Hepatocyte (in vitro differentiated cells): ENCODE measurements at regions not wholly inside any gene's neighbourhood (a gene's known extent, or its start where the extent isn't known, plus 50 kb on each side); places are given as distances from the start of the nearest gene placed in this dataset.

ENCODE experiments used
- DNase-seq: peaks from one replicate; pipeline ENCODE4 v3.0.0-alpha.2; 2016; ENCODE audit warnings: low spot score
- H2AFZ ChIP-seq: fragments of 200-600 bp; sonication (generic); 2 replicates; pipeline ENCODE4 v1.6.0; 2016; ENCODE audit warnings: antibody characterized with exemption, mild to moderate bottlenecking
- H3K27ac ChIP-seq: fragments of 200-600 bp; sonication (generic); 2 replicates; pipeline ENCODE4 v1.5.1; 2016; ENCODE audit warnings: mild to moderate bottlenecking
- H3K27me3 ChIP-seq: fragments of 200-600 bp; sonication (generic); 2 replicates; pipeline ENCODE4 v1.6.1; 2016
- H3K36me3 ChIP-seq: fragments of 200-600 bp; sonication (generic); replicated peaks from 2 replicates; pipeline ENCODE4 v1.5.1; 2016; ENCODE audit warnings: low read depth; ENCODE audit not compliant: insufficient read depth
- H3K4me1 ChIP-seq: fragments of 200-600 bp; sonication (generic); 2 replicates; pipeline ENCODE4 v1.5.1; 2016; ENCODE audit warnings: mild to moderate bottlenecking, moderate library complexity; ENCODE audit not compliant: insufficient read depth
- H3K4me2 ChIP-seq: fragments of 200-600 bp; sonication (generic); 2 replicates; pipeline ENCODE4 v1.6.0; 2016
- H3K4me3 ChIP-seq: fragments of 200-600 bp; sonication (generic); 2 replicates; pipeline ENCODE4 v1.5.1; 2016; ENCODE audit warnings: mild to moderate bottlenecking
- H3K79me2 ChIP-seq: fragments of 200-600 bp; sonication (generic); 2 replicates; pipeline ENCODE4 v1.6.0; 2017; ENCODE audit warnings: mild to moderate bottlenecking
- H3K9me2 ChIP-seq: fragments of 200-600 bp; sonication (generic); replicated peaks from 2 replicates; pipeline ENCODE4 v1.6.0; 2017; ENCODE audit warnings: mild to moderate bottlenecking; ENCODE audit not compliant: insufficient read depth
- H3K9me3 ChIP-seq: fragments of 200-600 bp; sonication (generic); 2 replicates; pipeline ENCODE4 v1.5.1; 2016; ENCODE audit warnings: low read depth, mild to moderate bottlenecking
- H4K20me1 ChIP-seq: fragments of 200-600 bp; sonication (generic); 2 replicates; pipeline ENCODE4 v1.6.0; 2016; ENCODE audit warnings: mild to moderate bottlenecking; ENCODE audit not compliant: insufficient read depth, poor library complexity, severe bottlenecking
- EZH2 ChIP-seq: fragments of 200-600 bp; sonication (generic); IDR thresholded peaks from 2 replicates; pipeline ENCODE4 v1.6.1; 2016; ENCODE audit warnings: antibody characterized with exemption, mild to moderate bottlenecking, borderline replicate concordance
- EZH2phosphoT487 ChIP-seq: fragments of 200-600 bp; sonication (generic); IDR thresholded peaks from one replicate; pipeline ENCODE4 v1.6.1; 2018; ENCODE audit warnings: antibody characterized with exemption, mild to moderate bottlenecking, low read depth, moderate library complexity; ENCODE audit not compliant: unreplicated experiment, severe bottlenecking
- WGBS: methylation state at CpG from one replicate; pipeline ENCODE4 v1.1.6; 2016; ENCODE audit warnings: low lambda C conversion rate; ENCODE audit errors: missing lambda C conversion rate; 5-methylcytosine and 5-hydroxymethylcytosine counted together
- TF ChIP-seq, protein P1 (sequence below): fragments of 200-600 bp; sonication (generic); IDR thresholded peaks from 2 replicates; pipeline ENCODE4 v1.5.1; 2016; ENCODE audit warnings: antibody characterized with exemption, mild to moderate bottlenecking; ENCODE audit not compliant: poor library complexity

- WGBS, result 83% methylated on average over 5 of the region's 5 CpGs
- Histone ChIP-seq H3K4me2 (no peak overlapping the region), H3K36me3 (no peaks in the 10 kb centered on the region), H2AFZ (no peak overlapping the region), H3K4me1 (no peaks in the 10 kb centered on the region), H3K79me2 (no peaks in the 10 kb centered on the region), H3K4me3 (no peak overlapping the region), H3K9me3 (no peaks in the 10 kb centered on the region), H4K20me1 (no peaks in the 10 kb centered on the region), H3K27me3 (no peaks in the 10 kb centered on the region), H3K9me2 (no peaks in the 10 kb centered on the region), H3K27ac (no peak overlapping the region)
- no peak for DNase-seq
- TF ChIP-seq EZH2 (no peak), EZH2phosphoT487 (no peak)
- TF ChIP-seq, protein P1, sequence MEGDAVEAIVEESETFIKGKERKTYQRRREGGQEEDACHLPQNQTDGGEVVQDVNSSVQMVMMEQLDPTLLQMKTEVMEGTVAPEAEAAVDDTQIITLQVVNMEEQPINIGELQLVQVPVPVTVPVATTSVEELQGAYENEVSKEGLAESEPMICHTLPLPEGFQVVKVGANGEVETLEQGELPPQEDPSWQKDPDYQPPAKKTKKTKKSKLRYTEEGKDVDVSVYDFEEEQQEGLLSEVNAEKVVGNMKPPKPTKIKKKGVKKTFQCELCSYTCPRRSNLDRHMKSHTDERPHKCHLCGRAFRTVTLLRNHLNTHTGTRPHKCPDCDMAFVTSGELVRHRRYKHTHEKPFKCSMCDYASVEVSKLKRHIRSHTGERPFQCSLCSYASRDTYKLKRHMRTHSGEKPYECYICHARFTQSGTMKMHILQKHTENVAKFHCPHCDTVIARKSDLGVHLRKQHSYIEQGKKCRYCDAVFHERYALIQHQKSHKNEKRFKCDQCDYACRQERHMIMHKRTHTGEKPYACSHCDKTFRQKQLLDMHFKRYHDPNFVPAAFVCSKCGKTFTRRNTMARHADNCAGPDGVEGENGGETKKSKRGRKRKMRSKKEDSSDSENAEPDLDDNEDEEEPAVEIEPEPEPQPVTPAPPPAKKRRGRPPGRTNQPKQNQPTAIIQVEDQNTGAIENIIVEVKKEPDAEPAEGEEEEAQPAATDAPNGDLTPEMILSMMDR, result no peak
These were observed 1388.3 kb upstream of the ACO1 start for GRCh38 chr9:30995956-30996738.

DNA sequence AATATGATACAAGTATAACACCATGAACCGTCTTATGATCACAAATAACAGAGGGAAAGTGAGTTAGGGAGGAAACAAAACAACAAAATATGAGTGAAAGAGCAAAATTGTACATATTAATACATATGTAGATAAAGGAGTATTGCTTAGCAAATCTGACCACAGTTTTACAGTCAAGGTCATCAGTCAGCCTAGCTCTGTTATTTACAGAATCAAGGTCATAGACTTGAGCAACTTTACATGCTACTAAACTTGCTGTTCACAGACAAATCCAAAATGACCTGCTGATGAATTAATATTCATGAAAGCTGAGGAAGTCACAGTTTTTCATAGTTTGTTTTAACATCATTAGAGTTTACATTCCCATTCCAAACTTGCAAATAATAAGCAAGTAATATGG, 1387.7 kb upstream of the ACO1 start:
- no peak overlapping the region for H3K4me2 ChIP-seq
- no peaks in the 10 kb centered on the region for H3K79me2 ChIP-seq
- no peaks in the 10 kb centered on the region for H3K9me3 ChIP-seq
- H3K27ac ChIP-seq, result no peak overlapping the region
- H3K36me3 ChIP-seq, result no peaks in the 10 kb centered on the region
- H4K20me1 ChIP-seq, result no peaks in the 10 kb centered on the region
- H3K27me3 ChIP-seq, result no peaks in the 10 kb centered on the region
- DNase-seq, result no peak
- no peaks in the 10 kb centered on the region for H3K9me2 ChIP-seq
- WGBS, result 81% methylated on average over 1 of the region's 1 CpG
- no peak overlapping the region for H2AFZ ChIP-seq
- no peaks in the 10 kb centered on the region for H3K4me1 ChIP-seq
- no peak overlapping the region for H3K4me3 ChIP-seq
- TF ChIP-seq EZH2phosphoT487 (no peak), EZH2 (no peak)
- TF ChIP-seq, protein P1, result no peak

DNA sequence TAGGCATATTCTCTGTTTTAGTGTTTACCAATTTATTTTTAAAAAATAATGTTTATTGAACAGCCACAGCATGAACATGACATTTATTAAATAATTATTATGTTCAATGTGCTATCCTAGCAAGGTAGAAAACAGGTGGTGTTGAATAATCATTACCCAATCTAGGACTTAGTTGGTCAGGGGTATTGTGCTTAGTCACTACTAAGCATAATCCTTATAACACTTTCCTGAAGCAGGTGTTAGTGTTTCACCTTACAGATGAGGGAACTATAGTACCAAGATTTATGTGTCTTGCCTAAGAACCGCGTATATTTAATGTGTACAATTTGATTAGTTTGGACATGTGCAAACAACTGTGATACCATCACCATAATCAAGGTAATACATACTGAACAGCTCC, 1387.2 kb upstream of the ACO1 start:
- Histone ChIP-seq H3K4me1 (no peaks in the 10 kb centered on the region), H3K79me2 (no peaks in the 10 kb centered on the region), H3K36me3 (no peaks in the 10 kb centered on the region), H3K27me3 (no peaks in the 10 kb centered on the region), H3K4me2 (no peak overlapping the region), H2AFZ (no peak overlapping the region), H3K9me3 (no peaks in the 10 kb centered on the region), H3K27ac (no peak overlapping the region), H3K4me3 (no peak overlapping the region), H3K9me2 (no peaks in the 10 kb centered on the region), H4K20me1 (no peaks in the 10 kb centered on the region)
- TF ChIP-seq, protein P1, result no peak
- TF ChIP-seq EZH2phosphoT487 (no peak), EZH2 (no peak)
- no peak for DNase-seq
- WGBS, result 40% methylated on average over 2 of the region's 2 CpGs
